Thyroid gland (tissue), 4 donors: ENCODE measurements at regions not wholly inside any gene's neighbourhood (a gene's known extent, or its start where the extent isn't known, plus 50 kb on each side); places are given as distances from the start of the nearest gene placed in this dataset.

Source experiments
- POLR2A ChIP-seq, 2 donors: fragments of 450-650 bp; IDR thresholded peaks; one replicate each; pipeline ENCODE4 v1.6.1; 2017; ENCODE audit warnings: antibody characterized with exemption in 2 of 2, mild to moderate bottlenecking in 2 of 2, moderate library complexity in 1 of 2
- TF ChIP-seq, protein P1 (sequence below), 6 experiments: fragments of 200-600 bp in 3 of 6; fragments of 450-650 bp in 3 of 6; sonication (generic) in 3 of 6; IDR thresholded peaks; one replicate each; pipeline ENCODE4 v1.5.1; 2016 to 2019; ENCODE audit warnings: antibody characterized with exemption in 6 of 6, mild to moderate bottlenecking in 2 of 6, inconsistent platforms in 1 of 6, moderate library complexity in 1 of 6

- no peak for TF ChIP-seq POLR2A (IDR thresholded peaks at IDR 0.05)
- TF ChIP-seq, protein P1, sequence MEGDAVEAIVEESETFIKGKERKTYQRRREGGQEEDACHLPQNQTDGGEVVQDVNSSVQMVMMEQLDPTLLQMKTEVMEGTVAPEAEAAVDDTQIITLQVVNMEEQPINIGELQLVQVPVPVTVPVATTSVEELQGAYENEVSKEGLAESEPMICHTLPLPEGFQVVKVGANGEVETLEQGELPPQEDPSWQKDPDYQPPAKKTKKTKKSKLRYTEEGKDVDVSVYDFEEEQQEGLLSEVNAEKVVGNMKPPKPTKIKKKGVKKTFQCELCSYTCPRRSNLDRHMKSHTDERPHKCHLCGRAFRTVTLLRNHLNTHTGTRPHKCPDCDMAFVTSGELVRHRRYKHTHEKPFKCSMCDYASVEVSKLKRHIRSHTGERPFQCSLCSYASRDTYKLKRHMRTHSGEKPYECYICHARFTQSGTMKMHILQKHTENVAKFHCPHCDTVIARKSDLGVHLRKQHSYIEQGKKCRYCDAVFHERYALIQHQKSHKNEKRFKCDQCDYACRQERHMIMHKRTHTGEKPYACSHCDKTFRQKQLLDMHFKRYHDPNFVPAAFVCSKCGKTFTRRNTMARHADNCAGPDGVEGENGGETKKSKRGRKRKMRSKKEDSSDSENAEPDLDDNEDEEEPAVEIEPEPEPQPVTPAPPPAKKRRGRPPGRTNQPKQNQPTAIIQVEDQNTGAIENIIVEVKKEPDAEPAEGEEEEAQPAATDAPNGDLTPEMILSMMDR (IDR thresholded peaks at IDR 0.05) = no peak
Measured at GRCh38 chr5:107319901-107320300, 350.8 kb downstream of the EFNA5 start.
